CD4-positive, alpha-beta T cell treated with Interleukin-21 for 1 hour (primary cell): ENCODE measurements at regions not wholly inside any gene's neighbourhood (a gene's known extent, or its start where the extent isn't known, plus 50 kb on each side); places are given as distances from the start of the nearest gene placed in this dataset.
"Not testable (repeated sequence)": the region's sequence is repeated elsewhere in the genome, so short reads cannot be mapped to it uniquely, and the experiment has no call there.

Source experiments
- DNase-seq: peaks from one replicate; pipeline ENCODE4 v3.0.0-alpha.2; 2020

DNA sequence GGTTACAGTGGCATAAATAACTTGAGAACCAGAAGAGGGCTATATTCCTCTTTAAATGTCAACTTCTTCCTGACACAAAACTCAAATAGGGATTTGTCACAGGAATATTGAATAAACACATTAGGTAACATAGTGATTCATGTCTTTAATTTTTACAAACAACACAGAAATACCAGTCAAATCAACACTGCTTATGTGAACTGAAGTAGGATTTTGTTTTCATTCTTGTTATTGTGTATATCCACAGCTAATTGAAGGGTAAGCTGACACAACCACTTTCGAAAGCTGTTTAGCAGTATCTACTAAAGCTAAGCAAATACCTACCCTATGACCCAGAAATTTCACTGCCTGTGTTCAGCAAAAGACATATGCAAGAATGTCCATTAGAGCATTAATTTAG is 120.4 kb upstream of the EOLA2 start:
- no peak for DNase-seq

DNA sequence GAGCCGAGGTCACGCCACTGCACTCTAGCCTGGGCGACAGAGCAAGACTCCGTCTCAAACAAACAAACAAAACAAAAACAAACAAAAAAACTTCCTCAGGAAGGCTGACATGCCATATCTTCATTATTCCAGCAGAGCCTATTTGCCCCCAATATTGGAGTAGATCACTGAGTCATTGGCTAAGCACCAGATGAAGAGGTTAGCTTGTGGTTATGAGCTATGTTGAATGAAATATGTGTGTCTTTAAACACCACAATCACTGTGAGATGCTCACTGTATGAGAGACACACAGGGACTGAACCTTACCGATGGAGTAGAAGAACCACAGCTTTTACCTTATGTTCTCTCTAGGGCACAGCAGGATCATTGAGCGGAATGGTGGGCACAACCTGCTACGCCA is 122.1 kb upstream of the EOLA2 start:
- DNase-seq, result no peak

DNA sequence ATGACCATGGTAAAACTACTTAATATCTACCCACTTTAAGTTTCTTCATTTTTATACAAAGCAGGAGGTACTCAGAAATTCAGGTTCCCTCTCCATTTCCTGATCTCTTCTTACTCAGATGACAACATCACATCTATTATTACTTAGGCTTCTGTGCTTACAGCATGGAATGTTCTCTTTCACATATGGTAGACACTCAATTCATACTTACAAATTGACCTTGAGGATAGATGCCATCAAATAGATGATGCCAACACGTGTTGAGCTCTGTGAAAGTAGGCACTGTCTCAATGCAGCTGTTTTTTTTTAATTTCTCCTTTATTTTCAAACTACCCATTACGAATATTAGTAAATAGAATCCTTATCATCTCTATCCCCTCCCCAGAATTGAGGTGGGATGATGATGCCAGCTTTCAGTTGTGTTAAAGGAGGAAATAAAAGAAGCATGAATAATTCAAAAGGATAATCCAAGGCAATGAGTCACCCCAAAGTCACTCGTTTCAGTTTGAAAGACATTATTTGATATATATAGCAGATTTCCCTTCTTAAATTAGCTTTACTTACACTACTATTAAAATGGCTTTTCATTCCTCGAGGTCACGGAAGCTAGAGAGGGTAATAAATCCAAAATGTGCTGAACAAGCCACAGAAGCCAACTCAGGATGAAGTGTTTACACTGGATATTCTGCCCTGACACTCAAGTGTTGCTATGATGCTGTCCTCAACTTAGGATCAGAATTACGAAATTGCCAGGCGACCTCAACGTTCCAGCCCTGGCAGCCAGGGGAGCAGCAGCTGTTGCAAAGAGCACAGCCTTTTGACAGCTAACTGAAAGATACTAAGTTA is 124.2 kb upstream of the EOLA2 start:
- no peak for DNase-seq

DNA sequence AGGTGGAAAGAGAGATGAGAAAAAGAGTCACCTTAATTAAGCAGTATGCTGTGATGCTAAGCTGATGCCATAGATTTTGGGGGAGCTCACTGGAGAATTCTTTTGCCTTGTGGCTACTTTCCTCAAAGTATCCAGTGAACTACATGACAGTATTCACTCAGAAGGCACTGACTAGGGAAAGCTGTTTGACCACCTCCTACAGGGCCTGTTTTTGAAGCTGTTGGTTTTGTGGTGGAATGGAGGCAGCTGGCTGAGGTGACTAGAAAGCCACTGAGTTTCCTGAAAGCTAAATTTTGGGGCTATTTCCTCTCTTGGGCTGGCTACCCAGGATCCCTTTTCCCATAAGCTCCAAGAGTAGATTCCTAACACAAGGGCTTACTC is 124.8 kb upstream of the EOLA2 start:
- DNase-seq, result no peak

DNA sequence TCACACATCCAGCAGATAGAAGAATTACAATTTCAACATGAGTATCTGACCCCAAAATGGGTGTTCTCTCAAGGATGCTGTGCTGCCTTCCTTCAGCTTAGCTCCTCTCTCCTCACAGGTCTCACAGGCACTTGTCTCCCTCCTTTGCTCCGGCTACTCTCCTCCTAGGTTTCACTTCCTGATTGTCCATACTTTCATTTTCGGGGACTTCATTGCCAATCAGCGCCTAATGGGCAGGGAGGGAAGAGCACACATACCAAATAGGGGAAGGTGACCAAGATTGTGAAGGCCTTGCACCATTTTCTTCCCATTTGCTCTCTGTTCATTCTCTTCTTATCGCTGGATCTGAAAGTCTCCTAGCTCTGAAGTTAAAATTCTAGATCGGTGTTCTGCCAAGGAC is 125.4 kb upstream of the EOLA2 start:
- DNase-seq, result no peak

DNA sequence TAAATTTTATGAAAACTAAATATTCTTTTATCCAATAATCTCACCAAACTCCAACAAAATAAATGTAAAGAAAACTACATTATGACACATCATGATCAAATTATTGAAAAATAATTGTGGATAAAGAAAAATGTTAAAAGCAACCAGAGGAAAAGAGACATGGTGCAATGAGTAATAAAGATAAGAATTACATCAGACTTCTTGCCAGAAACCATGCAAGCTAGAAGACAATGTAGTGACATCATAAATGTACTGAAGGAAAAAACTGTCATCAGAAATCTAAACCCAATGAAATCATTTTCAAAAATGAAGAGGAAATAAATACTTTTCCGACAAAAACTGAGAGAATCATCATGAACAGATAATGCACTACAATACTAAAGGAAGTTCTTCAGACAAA is 135.9 kb upstream of the EOLA2 start:
- no peak for DNase-seq

DNA sequence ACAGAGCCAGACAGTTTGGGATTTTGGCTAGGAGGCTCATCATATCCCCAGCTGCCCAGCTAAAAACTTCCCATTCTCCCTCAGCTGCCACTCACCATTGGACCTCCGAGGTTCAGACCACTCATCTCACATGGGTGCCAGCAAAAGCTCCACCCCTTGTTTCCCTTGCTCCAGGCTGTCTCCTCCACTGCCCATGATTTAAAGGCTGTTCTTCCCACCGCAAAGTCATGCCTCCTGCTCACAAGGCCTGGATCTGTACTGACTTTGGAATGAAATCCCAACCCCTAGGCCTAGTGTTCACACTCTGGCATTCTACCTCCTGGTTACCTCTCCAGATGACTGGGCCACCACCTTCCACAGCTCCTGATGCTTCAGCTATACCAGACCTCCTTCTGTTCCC is 142.2 kb upstream of the EOLA2 start:
- no peak for DNase-seq

DNA sequence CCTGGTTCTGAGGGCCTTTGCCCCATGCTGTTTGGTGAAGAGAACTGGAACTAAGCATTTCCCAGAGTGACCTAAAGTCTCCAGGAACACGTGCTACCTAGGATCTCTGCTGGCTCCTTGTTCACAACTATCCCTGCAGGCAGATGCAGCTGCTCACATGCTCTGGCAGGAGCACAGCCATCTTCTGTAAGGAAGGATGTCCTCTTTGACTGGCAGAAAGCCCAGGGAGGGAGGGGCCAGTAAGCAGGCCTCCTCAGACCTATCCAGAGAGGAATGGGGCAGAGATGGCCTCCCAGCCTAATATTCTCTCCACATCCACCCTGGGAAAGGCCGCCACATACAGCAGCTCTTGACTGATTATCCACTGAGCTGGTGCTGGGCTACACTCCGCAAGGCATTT is 142.8 kb upstream of the EOLA2 start:
- no peak for DNase-seq

DNA sequence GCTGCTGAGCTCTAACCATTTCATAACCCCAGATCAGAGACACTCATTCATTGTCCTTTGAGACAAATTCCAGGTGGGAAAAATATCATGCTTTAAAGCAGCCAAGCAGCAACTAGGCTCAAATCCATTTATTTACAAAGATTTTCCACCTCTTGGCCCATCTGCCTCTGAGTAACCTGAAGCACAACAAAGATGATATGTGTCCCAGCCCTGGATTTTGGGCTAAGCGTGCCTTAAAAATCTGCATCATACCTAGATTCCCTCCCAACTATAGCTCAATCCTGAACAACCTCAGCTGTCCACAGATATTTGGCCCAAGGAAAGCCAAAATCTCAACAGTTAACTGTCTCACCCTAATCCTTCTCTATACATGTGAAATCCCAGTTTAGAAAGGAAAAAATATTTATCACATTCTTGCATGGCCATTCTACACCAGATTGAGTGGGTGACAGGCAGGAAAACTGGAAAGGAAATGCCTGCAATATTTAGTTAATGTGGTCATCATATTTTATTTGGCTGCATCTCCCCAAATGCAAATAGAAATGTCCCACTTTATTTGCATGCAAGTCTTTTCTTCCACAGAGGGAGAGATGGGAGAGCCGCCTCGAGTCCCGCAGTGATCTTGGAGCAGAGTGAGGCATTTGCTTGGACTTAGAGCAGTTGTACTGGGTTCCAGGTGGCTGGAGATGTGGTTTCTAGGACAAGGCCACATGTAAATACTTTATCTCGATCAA is 146.4 kb upstream of the EOLA2 start:
- DNase-seq, result no peak

DNA sequence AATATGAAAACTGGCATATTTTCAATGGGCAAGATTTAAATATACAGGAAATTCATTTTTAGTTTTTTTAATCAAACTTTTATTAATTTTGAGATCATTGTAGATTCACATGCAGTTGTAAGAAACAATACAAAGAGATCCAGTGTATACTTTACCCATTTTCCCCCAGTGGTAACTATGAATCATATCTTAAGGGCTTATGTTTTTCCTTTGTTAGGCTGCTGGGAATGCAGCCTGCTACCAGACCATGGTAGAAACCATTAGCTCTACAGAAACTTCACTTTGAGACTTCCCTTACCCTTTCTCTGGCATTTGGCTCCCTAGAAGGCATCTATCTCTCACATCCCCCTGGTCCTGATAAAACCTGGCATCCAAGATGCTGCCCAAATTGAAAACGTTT is 147.6 kb upstream of the EOLA2 start:
- no peak for DNase-seq

DNA sequence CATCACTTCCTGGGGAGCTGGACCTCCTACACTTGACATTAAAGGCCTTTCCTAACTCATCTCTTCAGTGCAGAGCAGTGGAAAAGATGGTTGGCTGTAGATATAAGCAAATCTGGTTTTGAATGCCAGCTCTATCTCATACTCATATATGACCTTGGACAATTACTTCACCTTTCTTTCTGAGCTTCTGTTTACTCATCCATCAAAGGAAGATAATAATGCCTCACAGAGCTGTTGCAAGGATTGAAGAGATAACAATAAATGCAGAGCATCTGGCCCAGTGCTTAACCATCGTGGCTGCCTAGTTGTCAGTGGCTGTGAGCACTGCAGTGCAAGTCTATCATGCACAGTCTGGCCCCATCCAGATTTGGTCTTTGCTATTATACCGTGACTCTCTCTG is 148.1 kb upstream of the EOLA2 start:
- DNase-seq, result no peak

DNA sequence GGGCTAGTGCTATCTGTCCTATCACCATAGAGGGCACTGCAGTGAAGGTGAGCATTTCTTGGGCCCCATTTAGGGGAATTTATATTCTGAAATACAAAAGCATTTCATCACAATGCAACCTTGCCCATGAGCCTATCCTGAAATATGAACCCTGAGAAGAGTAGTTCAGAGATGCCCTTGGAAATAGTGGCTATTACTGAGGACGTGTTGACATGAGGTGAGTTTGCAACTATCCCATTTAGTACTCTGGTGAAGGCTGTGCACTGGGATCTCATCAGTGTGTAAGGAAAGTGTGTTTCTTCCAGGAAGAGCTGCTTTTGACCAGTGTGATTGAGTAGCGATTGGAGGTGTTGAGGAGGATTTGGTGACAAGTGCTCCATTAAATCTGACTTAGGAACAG is 149.3 kb upstream of the EOLA2 start:
- no peak for DNase-seq

DNA sequence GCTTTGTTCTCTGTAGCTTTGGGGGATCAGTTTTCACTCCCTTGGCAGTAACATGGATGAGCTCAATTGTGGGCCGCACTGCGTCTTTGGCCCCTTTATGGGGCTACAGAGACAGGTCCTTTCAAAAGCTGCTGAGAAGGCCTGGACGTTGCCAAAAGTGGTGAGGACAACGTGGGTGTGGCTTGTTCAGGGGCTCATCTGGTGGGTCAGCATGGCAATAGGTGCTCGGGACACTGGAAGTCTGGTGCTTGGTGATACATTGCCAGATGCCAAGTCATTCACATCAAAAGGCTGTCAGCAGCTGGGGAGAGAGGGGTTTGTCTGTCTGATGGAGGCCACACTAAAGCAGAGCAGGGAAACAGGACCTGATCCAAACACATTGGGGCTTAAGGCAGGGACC is 149.8 kb upstream of the EOLA2 start:
- DNase-seq, result no peak

DNA sequence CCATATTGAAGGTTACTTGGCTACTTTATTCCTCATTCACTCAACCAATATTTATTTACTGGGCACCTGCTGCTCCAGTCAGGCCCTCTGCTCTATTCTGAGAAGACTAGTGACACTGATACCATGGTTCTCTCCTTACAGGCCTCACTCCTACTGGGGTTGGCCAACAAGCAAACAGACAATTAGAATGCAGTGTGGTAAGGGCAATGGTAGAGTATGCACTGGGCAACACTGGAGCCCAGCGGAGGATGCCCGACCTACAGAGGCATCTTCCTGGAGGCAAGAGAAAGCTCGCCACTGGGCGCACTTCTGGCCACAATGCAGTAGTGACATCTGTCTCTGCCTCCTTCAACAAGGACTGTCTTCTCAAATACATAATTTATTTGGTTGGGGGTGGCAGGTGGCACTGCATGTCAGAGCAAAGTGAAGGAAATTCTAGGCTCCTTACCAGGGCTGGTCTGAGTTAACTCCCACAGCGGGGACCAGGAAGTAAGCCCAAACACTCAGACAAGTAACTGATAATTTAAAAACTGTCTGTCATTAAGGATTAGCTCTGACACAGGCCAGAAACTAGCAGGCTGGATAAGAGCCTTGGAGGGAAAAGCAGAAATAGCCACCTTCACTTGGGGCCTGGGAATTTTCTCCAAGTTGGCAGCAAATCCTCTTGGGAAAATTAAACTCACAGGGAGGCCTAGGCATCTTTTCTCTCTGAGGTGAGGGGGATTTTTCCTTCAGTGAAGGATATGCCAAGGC is 150.7 kb upstream of the EOLA2 start:
- no peak for DNase-seq

DNA sequence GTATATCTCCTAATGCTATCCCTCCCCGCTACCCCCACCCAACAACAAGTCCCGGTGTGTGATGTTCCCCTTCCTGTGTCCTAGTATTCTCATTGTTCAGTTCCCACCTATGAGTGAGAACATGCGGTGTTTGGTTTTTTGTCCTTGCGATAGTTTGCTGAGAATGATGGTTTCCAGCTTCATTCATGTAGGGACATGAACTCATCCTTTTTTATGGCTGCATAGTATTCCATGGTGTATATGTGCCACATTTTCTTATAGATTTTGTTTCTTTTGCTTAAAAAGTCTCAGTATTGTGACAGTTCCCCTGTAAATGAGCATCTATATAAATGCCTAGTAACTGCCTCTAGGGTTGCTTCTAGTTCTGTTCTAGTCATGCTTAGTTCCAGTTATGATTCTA is 153.0 kb upstream of the EOLA2 start:
- not testable (repeated sequence) for DNase-seq

DNA sequence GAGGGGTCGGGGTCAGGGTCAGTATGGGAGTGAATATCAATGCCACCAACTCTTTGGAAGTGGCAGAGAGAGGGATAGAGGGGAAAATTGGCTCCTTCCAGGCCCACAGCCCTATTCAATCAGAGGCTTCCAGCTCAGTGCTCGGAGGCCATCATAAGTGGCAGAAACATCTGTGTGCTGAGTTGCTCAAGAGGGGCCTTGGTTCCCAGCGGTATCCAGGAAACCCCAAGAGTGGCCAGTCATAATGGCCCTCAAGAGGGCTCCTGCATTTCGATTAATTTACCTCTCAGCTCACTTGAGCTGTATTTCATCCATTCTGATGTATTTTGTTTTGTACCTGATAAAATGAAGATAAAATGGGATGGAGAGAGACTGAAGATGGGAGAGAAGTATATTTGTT is 154.3 kb upstream of the EOLA2 start:
- no peak for DNase-seq

DNA sequence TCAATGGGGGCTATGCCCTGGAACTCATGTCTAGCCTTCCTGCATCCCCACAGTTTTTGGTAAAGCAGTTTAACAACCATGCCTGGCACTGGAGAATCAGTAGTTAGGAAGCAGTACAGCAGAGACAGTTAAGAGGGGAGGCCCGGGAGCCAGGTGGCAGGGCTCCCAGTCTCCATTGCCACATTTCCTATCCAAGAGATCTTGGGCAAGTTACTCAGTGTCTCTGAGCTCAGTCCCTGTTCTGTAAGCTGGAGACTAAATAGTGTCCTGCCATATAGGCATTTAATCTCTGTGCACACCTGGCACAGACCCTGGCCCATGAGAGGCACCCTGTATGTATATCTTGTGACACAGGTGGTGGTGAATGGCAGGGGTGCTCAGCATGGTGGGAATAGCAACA is 156.1 kb upstream of the EOLA2 start:
- DNase-seq, result no peak

DNA sequence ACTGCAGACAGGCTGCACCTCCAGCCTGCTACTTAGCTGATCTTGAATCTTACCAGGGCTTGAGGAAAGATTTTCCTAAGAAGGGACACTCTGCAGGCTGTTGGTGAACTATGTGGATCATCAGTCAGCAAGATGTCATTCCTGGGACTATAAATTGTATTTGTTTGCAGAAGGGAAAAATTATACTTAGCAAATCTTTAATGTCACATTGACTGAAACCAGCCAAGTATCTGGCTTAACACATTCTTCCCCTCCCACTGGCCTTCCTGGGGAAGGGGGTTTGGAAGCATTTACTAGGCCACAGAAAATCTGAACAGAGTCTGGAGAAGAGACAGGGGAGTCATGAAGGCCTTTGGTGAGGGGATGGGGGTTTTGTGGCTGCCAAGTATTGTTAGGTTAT is 156.7 kb upstream of the EOLA2 start:
- DNase-seq, result no peak

DNA sequence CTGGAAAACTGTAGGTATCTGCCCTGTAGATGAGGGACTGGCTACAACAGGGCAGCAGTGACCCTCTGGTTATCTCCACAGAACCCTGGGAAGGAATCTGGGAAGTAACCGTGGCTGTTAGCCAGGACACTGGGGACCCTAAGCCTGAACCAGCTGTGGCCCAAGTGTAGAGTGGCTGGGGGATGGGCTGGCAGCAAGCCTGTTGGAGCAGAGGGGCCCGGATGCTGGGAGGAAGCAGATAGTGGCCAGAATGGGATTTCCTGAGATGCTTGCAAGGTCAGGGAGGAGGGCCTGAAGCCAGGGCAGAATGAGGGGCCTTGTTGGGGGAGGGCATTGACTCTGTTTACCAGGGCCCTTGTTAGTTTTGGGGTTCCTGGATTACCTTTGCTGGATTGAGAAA is 161.0 kb upstream of the EOLA2 start:
- DNase-seq, result no peak

DNA sequence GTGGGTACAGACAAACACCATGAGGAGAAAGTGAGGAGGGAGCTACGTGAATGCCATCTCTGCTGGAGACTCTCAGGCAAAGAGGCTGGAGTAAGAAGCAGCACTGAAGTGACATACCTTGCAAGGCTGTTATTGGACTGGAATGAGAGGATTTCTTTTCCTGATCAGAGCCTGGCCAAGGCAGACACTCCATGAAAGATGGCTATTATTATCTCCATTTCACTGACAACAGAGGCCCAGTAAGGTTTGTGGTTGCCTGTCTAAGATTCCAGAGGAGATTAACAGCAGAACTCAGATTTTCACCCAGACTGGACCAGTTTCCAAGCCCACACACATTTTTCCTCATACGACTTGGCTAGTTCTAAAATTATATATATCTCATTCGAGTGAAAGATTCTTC is 162.0 kb upstream of the EOLA2 start:
- no peak for DNase-seq

DNA sequence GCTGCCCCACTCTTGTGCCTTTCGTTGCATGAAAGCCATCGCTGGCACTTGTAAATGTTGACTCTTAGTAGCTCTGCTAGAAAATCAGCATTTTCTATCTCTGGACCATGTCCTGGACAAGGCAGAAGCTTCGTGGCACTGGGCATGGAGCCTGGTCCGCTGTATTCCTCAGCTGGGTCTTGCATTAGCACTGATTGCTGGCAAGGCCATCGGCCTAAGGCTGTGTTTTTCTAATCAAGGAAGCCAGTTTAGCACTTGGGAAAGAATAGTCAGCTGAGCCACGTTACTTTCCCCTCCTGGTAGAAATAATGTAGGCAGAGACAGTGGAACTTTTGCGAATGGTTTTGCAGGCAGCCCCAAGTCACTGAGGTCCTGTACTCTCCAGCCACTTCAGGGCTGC is 180.2 kb upstream of the EOLA2 start:
- DNase-seq, result no peak

DNA sequence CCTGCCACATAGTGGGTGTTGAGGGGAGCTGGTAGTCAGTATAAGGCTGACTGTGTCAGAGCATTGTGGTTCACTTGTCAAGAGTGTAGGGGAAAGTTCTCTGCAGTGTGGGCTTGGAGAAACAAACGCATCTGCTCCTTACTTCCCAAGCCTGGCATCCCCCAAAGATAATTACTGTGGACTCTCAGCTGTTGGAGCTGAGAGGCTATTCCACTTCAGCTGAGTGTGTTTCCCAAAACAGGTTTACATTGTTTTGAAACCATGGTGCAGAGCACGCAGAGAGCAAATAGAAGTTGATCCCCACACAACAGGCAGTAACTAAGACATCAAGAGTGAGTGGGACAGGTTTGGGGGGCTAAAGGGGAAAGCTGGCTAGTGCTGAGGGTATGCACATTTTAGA is 181.0 kb upstream of the EOLA2 start:
- DNase-seq, result no peak

DNA sequence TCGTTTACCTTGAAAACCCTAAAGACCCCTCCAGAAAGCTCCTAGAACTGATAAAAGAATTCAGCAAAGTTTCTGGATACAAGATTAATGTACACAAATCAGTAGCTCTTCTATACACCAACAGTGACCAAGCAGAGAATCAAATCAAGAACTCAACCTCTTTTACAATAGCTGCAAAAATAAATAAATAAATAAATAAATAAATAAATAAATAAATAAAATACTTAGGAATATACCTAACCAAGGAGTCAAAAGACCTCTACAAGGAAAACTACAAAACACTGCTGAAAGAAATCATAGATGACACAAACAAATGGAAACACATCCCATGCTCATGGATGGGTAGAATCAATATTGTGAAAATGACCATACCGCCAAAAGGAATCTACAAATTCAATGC is 186.8 kb upstream of the EOLA2 start:
- DNase-seq, result not testable (repeated sequence)

DNA sequence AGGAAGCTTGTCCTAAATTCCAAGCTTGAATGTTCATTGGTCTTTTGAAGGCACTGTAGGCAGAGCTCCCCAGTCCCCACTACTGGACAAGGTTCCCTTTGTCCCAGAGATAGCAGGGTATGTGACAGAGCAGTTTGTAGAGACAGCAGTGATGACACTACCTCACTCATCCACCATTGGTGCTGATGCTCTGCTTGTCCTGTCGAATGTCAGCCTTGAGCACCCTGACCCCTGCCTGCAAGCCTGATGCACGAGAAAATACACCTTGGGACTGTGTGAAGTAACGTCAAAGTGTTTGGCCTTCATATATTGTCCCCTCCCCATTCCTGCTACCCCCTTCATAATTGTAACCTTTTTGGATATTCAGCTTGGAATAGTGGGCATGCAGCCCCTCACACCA is 188.9 kb upstream of the EOLA2 start:
- no peak for DNase-seq
